GM18511 (cell line): ENCODE measurements at regions not wholly inside any gene's neighbourhood (a gene's known extent, or its start where the extent isn't known, plus 50 kb on each side); places are given as distances from the start of the nearest gene placed in this dataset.

Source experiments
- ATAC-seq: cut with Tn5 transposase; IDR thresholded peaks from one replicate; pipeline ENCODE4 v1.9.1; 2021; ENCODE audit warnings: mild to moderate bottlenecking, moderate library complexity; ENCODE audit not compliant: unreplicated experiment

- ATAC-seq: peak; percentile 66
Measured at GRCh38 chr5:146254223-146254622, 50.8 kb downstream of the RBM27 start.

GRCh38 chr5:146273109-146273508 is 65.5 kb upstream of the POU4F3 start:
- peak; percentile 89 for ATAC-seq

GRCh38 chr5:146283344-146283761 is 55.3 kb upstream of the POU4F3 start:
- no peak for ATAC-seq

- no peak for ATAC-seq
Measured at GRCh38 chr5:146284016-146284415, 54.6 kb upstream of the POU4F3 start.
